Karpas-422 (cell line): ENCODE measurements at regions not wholly inside any gene's neighbourhood (a gene's known extent, or its start where the extent isn't known, plus 50 kb on each side); places are given as distances from the start of the nearest gene placed in this dataset.
"Not testable (repeated sequence)": the region's sequence is repeated elsewhere in the genome, so short reads cannot be mapped to it uniquely, and the experiment has no call there.

ENCODE experiments used
- DNase-seq: peaks from one replicate; pipeline ENCODE4 v3.0.0-alpha.2; 2015
- H2AFZ ChIP-seq: fragments of 200-600 bp; sonication (generic); 2 replicates; pipeline ENCODE4 v1.6.1; 2014; ENCODE audit warnings: antibody characterized with exemption, low read length, mixed read lengths
- H3K27ac ChIP-seq: fragments of 200-600 bp; sonication (generic); 2 replicates; pipeline ENCODE4 v1.5.1; 2014; ENCODE audit warnings: mild to moderate bottlenecking, low read length, moderate library complexity
- H3K27me3 ChIP-seq: fragments of 200-600 bp; sonication (generic); 2 replicates; pipeline ENCODE4 v1.6.1; 2014; ENCODE audit warnings: low read length, mixed read lengths
- H3K36me3 ChIP-seq: fragments of 200-600 bp; sonication (generic); 2 replicates; pipeline ENCODE4 v1.6.1; 2014; ENCODE audit warnings: low read length, mixed read lengths; ENCODE audit not compliant: insufficient read depth
- H3K4me1 ChIP-seq: fragments of 200-600 bp; sonication (generic); 2 replicates; pipeline ENCODE4 v1.6.1; 2014; ENCODE audit warnings: mild to moderate bottlenecking, low read length, mixed read lengths
- H3K4me2 ChIP-seq: fragments of 200-600 bp; sonication (generic); 2 replicates; pipeline ENCODE4 v1.6.1; 2014; ENCODE audit warnings: low read length, low read depth, mild to moderate bottlenecking; ENCODE audit not compliant: poor library complexity, severe bottlenecking
- H3K4me3 ChIP-seq: fragments of 200-600 bp; sonication (generic); 2 replicates; pipeline ENCODE4 v1.5.1; 2014; ENCODE audit warnings: mild to moderate bottlenecking, antibody characterized with exemption, low read length, mixed read lengths
- H3K79me2 ChIP-seq: fragments of 200-600 bp; sonication (generic); 2 replicates; pipeline ENCODE4 v1.6.1; 2014; ENCODE audit warnings: mild to moderate bottlenecking, low read length, mixed read lengths
- H3K9ac ChIP-seq: fragments of 200-600 bp; sonication (generic); 2 replicates; pipeline ENCODE4 v1.6.0; 2014; ENCODE audit warnings: low read length
- H3K9me2 ChIP-seq: fragments of 200-600 bp; sonication (generic), shearing (Covaris generic); replicated peaks from 2 replicates; pipeline ENCODE4 v1.6.0; 2014; ENCODE audit warnings: mild to moderate bottlenecking, low read length, moderate library complexity; ENCODE audit not compliant: insufficient read depth
- H3K9me3 ChIP-seq: fragments of 300-700, 200-600 bp; sonication (generic); 2 replicates; pipeline ENCODE4 v1.6.1; 2014; ENCODE audit warnings: low read length, mixed read lengths
- H4K20me1 ChIP-seq: fragments of 200-600 bp; sonication (generic); 2 replicates; pipeline ENCODE4 v1.6.1; 2014; ENCODE audit warnings: mild to moderate bottlenecking, antibody characterized with exemption, low read length, low read depth; ENCODE audit not compliant: insufficient read depth

- H3K36me3 ChIP-seq = no peaks in the 10 kb centered on the region
- no peaks in the 10 kb centered on the region for H3K9me2 ChIP-seq
- no peaks in the 10 kb centered on the region for H3K4me1 ChIP-seq
- no peak overlapping the region for H3K4me3 ChIP-seq
- H3K4me2 ChIP-seq = no peak overlapping the region
- no peaks in the 10 kb centered on the region for H3K79me2 ChIP-seq
- H2AFZ ChIP-seq = no peak overlapping the region
- DNase-seq = no peak
- no peaks in the 10 kb centered on the region for H3K9me3 ChIP-seq
- H3K27ac ChIP-seq = no peak overlapping the region
- no peaks in the 10 kb centered on the region for H4K20me1 ChIP-seq
- H3K27me3 ChIP-seq = no peaks in the 10 kb centered on the region
- no peak overlapping the region for H3K9ac ChIP-seq
These were observed 52.0 kb upstream of the CPM start for GRCh38 chr12:68984796-68985573.

GRCh38 chr12:68997526-68997925 lies 64.6 kb upstream of the CPM start:
- H3K36me3 ChIP-seq, H3K9me3 ChIP-seq, DNase-seq, H3K4me1 ChIP-seq, H3K79me2 ChIP-seq, H3K27me3 ChIP-seq, H3K9me2 ChIP-seq, H4K20me1 ChIP-seq, H3K4me3 ChIP-seq, H3K27ac ChIP-seq, H2AFZ ChIP-seq, H3K4me2 ChIP-seq, H3K9ac ChIP-seq: not testable (repeated sequence)

GRCh38 chr12:68998041-68998440 lies 65.1 kb upstream of the CPM start:
- no peaks in the 10 kb centered on the region for H3K4me1 ChIP-seq
- no peak for DNase-seq
- no peak overlapping the region for H3K4me2 ChIP-seq
- no peaks in the 10 kb centered on the region for H3K9me2 ChIP-seq
- H3K9me3 ChIP-seq = no peaks in the 10 kb centered on the region
- H2AFZ ChIP-seq = no peak overlapping the region
- H3K4me3 ChIP-seq = no peak overlapping the region
- H3K9ac ChIP-seq = no peak overlapping the region
- no peaks in the 10 kb centered on the region for H3K79me2 ChIP-seq
- H3K36me3 ChIP-seq = no peaks in the 10 kb centered on the region
- H3K27me3 ChIP-seq = no peaks in the 10 kb centered on the region
- H4K20me1 ChIP-seq = no peaks in the 10 kb centered on the region
- no peak overlapping the region for H3K27ac ChIP-seq

DNA sequence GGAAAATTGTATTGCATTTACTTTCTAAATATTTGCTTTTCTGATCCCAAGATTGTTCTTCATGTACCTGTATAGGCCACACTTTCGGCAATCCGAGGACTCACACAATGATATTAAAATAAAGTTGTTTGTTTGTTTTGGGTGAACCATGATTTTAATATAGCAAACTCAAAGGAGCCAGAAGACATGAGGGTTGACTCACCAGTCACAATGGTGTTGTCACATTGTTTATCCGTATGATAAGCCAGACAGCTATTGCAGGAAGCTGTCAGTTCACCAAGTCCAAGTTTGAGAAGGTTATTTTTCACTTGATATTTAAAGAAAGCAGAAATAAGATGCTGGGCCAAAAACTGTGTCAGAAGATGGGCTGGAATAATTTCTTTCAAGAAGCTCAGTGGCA lies 67.1 kb upstream of the CPM start:
- H3K27ac ChIP-seq = no peak overlapping the region
- H3K79me2 ChIP-seq = no peaks in the 10 kb centered on the region
- H3K9me3 ChIP-seq = no peaks in the 10 kb centered on the region
- H3K36me3 ChIP-seq = no peaks in the 10 kb centered on the region
- H3K4me2 ChIP-seq = no peak overlapping the region
- no peak for DNase-seq
- no peaks in the 10 kb centered on the region for H3K27me3 ChIP-seq
- H3K4me3 ChIP-seq = no peak overlapping the region
- H3K9ac ChIP-seq = no peak overlapping the region
- no peak overlapping the region for H2AFZ ChIP-seq
- no peaks in the 10 kb centered on the region for H4K20me1 ChIP-seq
- H3K4me1 ChIP-seq = no peaks in the 10 kb centered on the region
- no peaks in the 10 kb centered on the region for H3K9me2 ChIP-seq

DNA sequence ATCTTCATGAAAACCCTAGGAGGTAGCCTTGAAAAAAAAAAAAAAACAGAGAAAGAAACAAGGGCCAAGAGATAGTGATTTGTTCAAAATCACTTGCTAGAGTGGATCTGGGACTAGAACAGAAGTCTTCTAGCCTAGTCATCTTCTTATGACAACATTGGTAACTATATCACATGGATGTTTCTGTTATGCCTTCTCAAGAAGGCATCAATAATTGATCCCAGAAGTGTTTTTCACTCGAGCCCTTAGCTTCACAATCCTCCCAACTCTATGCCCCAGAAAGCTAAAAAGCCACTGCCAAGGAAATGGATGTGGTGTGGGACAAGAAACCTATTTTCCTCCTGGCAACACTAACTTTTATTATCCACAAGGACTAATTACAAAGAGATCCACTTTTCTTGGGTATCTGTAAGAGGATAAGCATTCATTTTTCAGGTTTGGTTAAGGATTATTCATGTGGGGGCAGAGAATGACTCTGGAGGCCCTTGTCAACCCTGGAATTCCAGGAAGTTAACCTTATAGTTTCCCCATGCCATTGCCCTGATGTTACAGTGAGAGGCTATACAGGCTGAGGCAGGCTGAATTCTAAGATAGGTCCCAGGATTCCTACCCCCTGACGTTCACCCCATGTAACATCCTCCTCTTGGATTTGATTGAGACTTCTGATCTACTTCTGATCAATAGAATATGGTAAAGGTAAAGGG lies 67.7 kb upstream of the CPM start:
- no peaks in the 10 kb centered on the region for H3K36me3 ChIP-seq

GRCh38 chr12:69001251-69001650 lies 68.3 kb upstream of the CPM start:
- Histone ChIP-seq H3K27ac (no peak overlapping the region), H3K79me2 (no peaks in the 10 kb centered on the region), H3K36me3 (no peaks in the 10 kb centered on the region), H3K9ac (no peak overlapping the region), H2AFZ (no peak overlapping the region), H3K4me1 (no peaks in the 10 kb centered on the region), H4K20me1 (no peaks in the 10 kb centered on the region), H3K4me2 (no peak overlapping the region), H3K9me2 (no peaks in the 10 kb centered on the region), H3K9me3 (no peaks in the 10 kb centered on the region), H3K4me3 (no peak overlapping the region), H3K27me3 (no peaks in the 10 kb centered on the region)
- no peak for DNase-seq

More for the DNA sequence above, 67.7 kb upstream of the CPM start:
- Histone ChIP-seq H3K4me2 (no peak overlapping the region), H3K4me3 (no peak overlapping the region), H3K27ac (no peak overlapping the region), H2AFZ (no peak overlapping the region), H3K9me2 (no peaks in the 10 kb centered on the region), H3K27me3 (no peaks in the 10 kb centered on the region), H3K4me1 (no peaks in the 10 kb centered on the region), H3K9me3 (no peaks in the 10 kb centered on the region), H3K9ac (no peak overlapping the region), H4K20me1 (no peaks in the 10 kb centered on the region), H3K79me2 (no peaks in the 10 kb centered on the region)
- DNase-seq = no peak

DNA sequence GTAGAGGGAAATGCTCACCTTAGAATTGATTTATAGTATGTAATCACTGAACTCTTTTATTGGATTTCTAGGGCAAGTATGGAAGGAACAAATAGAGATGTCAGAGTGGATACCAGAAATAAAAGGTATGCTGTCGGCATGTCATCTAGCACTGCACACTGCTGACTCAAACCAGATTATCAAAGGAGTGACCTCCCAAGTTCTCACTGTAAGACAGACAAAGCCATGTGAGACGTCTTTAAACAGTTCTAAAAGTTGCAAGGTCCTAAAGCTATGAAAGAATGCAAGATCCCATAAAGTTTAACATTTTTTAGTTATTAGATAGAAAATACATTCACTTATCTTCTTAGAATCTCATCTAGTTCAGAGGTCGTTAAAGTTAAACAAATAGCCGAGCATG lies 70.0 kb upstream of the CPM start:
- Histone ChIP-seq H2AFZ (no peak overlapping the region), H3K9me2 (no peaks in the 10 kb centered on the region), H3K9me3 (no peaks in the 10 kb centered on the region), H3K4me2 (no peak overlapping the region), H4K20me1 (no peaks in the 10 kb centered on the region), H3K27me3 (no peaks in the 10 kb centered on the region), H3K36me3 (no peaks in the 10 kb centered on the region), H3K9ac (no peak overlapping the region), H3K27ac (no peak overlapping the region), H3K79me2 (no peaks in the 10 kb centered on the region), H3K4me1 (no peaks in the 10 kb centered on the region), H3K4me3 (no peak overlapping the region)
- no peak for DNase-seq

DNA sequence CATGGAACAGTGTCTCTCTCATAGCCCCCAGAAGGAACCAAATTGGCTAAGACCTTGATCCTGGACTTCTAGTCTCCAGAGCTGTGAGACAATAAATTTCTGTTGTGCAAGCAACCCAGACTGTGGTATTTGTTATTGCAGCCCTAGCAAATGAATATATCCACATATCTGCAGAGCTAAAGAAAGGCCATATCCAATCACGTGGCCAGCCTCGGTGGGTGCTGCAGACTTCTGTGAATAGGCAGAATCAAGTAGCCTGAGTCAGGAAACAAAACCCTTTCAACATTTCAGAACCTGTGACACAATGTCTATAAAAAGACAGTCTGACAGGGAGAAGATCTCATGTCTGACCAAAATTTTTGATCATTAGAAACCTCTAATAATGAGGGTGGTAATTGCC lies 71.0 kb upstream of the CPM start:
- Histone ChIP-seq H3K27me3 (no peaks in the 10 kb centered on the region), H3K4me3 (no peak overlapping the region), H3K9me2 (no peaks in the 10 kb centered on the region), H3K4me2 (no peak overlapping the region), H3K9ac (no peak overlapping the region), H3K79me2 (no peaks in the 10 kb centered on the region), H3K4me1 (no peaks in the 10 kb centered on the region), H2AFZ (no peak overlapping the region), H3K9me3 (no peaks in the 10 kb centered on the region), H4K20me1 (no peaks in the 10 kb centered on the region), H3K36me3 (no peaks in the 10 kb centered on the region), H3K27ac (no peak overlapping the region)
- no peak for DNase-seq
